Osteoblast (primary cell): ENCODE measurements at regions not wholly inside any gene's neighbourhood (a gene's known extent, or its start where the extent isn't known, plus 50 kb on each side); places are given as distances from the start of the nearest gene placed in this dataset.

Experiments
- DNase-seq: peaks from one replicate; pipeline ENCODE4 v3.0.0; 2011; ENCODE audit warnings: low spot score, mixed read lengths; ENCODE audit not compliant: insufficient read length; ENCODE audit errors: missing footprints
- H2AFZ ChIP-seq: 2 replicates; pipeline ENCODE4 v1.6.0; 2011; ENCODE audit warnings: mild to moderate bottlenecking, low read length
- H3K27ac ChIP-seq: 2 replicates; pipeline ENCODE4 v1.5.1; 2011; ENCODE audit warnings: mild to moderate bottlenecking, low read depth, low read length, moderate library complexity
- H3K27me3 ChIP-seq: 2 replicates; pipeline ENCODE4 v1.6.0; 2012; ENCODE audit warnings: mild to moderate bottlenecking, control low read depth, inconsistent platforms, low read length, moderate library complexity; ENCODE audit not compliant: insufficient read depth
- H3K36me3 ChIP-seq: 2 replicates; pipeline ENCODE4 v1.5.1; 2011; ENCODE audit warnings: mild to moderate bottlenecking, low read length, control low read depth, moderate library complexity; ENCODE audit not compliant: insufficient read depth
- H3K4me1 ChIP-seq: 2 replicates; pipeline ENCODE4 v1.5.1; 2011; ENCODE audit warnings: mild to moderate bottlenecking, low read length, control low read depth, moderate library complexity; ENCODE audit not compliant: insufficient read depth
- H3K4me2 ChIP-seq: 2 replicates; pipeline ENCODE4 v1.6.0; 2011; ENCODE audit warnings: mild to moderate bottlenecking, low read length; ENCODE audit not compliant: insufficient read depth
- H3K4me3 ChIP-seq: fragments of 200-600 bp; sonication (generic); 3 replicates; pipeline ENCODE4 v1.5.1; 2012; ENCODE audit warnings: mild to moderate bottlenecking, low read length, inconsistent platforms; ENCODE audit not compliant: insufficient read depth
- H3K79me2 ChIP-seq: 2 replicates; pipeline ENCODE4 v1.6.0; 2012; ENCODE audit warnings: mild to moderate bottlenecking, low read length, control low read depth, inconsistent platforms; ENCODE audit not compliant: insufficient read depth
- H3K9me3 ChIP-seq: 2 replicates; pipeline ENCODE4 v1.5.1; 2011; ENCODE audit warnings: low read depth, low read length, control low read depth
- H4K20me1 ChIP-seq: 2 replicates; pipeline ENCODE4 v1.6.0; 2012; ENCODE audit warnings: mild to moderate bottlenecking, low read length, control low read depth; ENCODE audit not compliant: insufficient read depth
- CTCF ChIP-seq: IDR thresholded peaks from 2 replicates; pipeline ENCODE4 v1.5.1; 2011; ENCODE audit warnings: mild to moderate bottlenecking, low read depth, low read length, moderate library complexity; ENCODE audit errors: extremely low read depth

GRCh38 chr5:19143935-19144334 lies 844.1 kb downstream of the CDH18 start:
- no peak for TF ChIP-seq CTCF
- Histone ChIP-seq H3K27ac (no peak overlapping the region), H3K79me2 (no peaks in the 10 kb centered on the region), H2AFZ (no peak overlapping the region), H3K27me3 (no peaks in the 10 kb centered on the region), H3K36me3 (no peaks in the 10 kb centered on the region), H3K4me3 (no peak overlapping the region), H3K4me2 (no peak overlapping the region), H3K9me3 (no peaks in the 10 kb centered on the region), H4K20me1 (no peaks in the 10 kb centered on the region), H3K4me1 (no peaks in the 10 kb centered on the region)
- DNase-seq = no peak

- H3K27me3 ChIP-seq = no peaks in the 10 kb centered on the region
Observed at GRCh38 chr5:19169426-19169825, 818.6 kb downstream of the CDH18 start.

GRCh38 chr5:19172926-19173470 lies 815.0 kb downstream of the CDH18 start:
- Histone ChIP-seq H2AFZ (no peak overlapping the region), H3K9me3 (no peaks in the 10 kb centered on the region), H3K79me2 (no peaks in the 10 kb centered on the region), H3K4me1 (no peaks in the 10 kb centered on the region), H3K4me3 (no peak overlapping the region), H3K36me3 (no peaks in the 10 kb centered on the region), H3K27me3 (no peaks in the 10 kb centered on the region), H3K4me2 (no peak overlapping the region), H4K20me1 (no peaks in the 10 kb centered on the region), H3K27ac (no peak overlapping the region)
- DNase-seq = no peak
- no peak for TF ChIP-seq CTCF

More at GRCh38 chr5:19169426-19169825, 818.6 kb downstream of the CDH18 start:
- H3K4me1 ChIP-seq = no peaks in the 10 kb centered on the region
- DNase-seq = no peak
- H3K4me3 ChIP-seq = no peak overlapping the region
- H3K27ac ChIP-seq = no peak overlapping the region
- TF ChIP-seq CTCF = no peak
- H2AFZ ChIP-seq = no peak overlapping the region
- H3K9me3 ChIP-seq = no peaks in the 10 kb centered on the region
- no peaks in the 10 kb centered on the region for H3K79me2 ChIP-seq
- no peaks in the 10 kb centered on the region for H3K36me3 ChIP-seq
- no peak overlapping the region for H3K4me2 ChIP-seq
- H4K20me1 ChIP-seq = no peaks in the 10 kb centered on the region

GRCh38 chr5:19175776-19176570 lies 812.0 kb downstream of the CDH18 start:
- no peaks in the 10 kb centered on the region for H3K27me3 ChIP-seq
- H3K27ac ChIP-seq = no peak overlapping the region
- DNase-seq = no peak
- H3K4me3 ChIP-seq = no peak overlapping the region
- TF ChIP-seq CTCF = no peak
- H3K79me2 ChIP-seq = no peaks in the 10 kb centered on the region
- H3K4me1 ChIP-seq = no peaks in the 10 kb centered on the region
- no peaks in the 10 kb centered on the region for H3K36me3 ChIP-seq
- H3K9me3 ChIP-seq = peaks cover 3% of the 10 kb centered on the region
- H4K20me1 ChIP-seq = no peaks in the 10 kb centered on the region
- no peak overlapping the region for H2AFZ ChIP-seq
- H3K4me2 ChIP-seq = no peak overlapping the region
